IMR-90 (cell line): ENCODE measurements at regions not wholly inside any gene's neighbourhood (a gene's known extent, or its start where the extent isn't known, plus 50 kb on each side); places are given as distances from the start of the nearest gene placed in this dataset.

Source experiments
- ATAC-seq: fragments of 200-7000 bp; cut with Tn5 transposase; 2 replicates; pipeline ENCODE4 v1.9.1; 2020; ENCODE audit warnings: low read depth, mild to moderate bottlenecking, moderate library complexity
- BruUV-seq: library from RNA; stranded (reverse); fragments of 400-500 nt; replicated peaks from 2 replicates; lab custom pipeline; 2021; lab: Mats Ljungman, UMichigan
- CTCF ChIA-PET: fragments of 300-600 bp; formaldehyde crosslinking; extraction: SDS; loops from one replicate; lab custom pipeline; 2021; ENCODE audit warnings: antibody characterized with exemption; lab: Yijun Ruan, JAX
- POLR2A ChIA-PET: fragments of 300-600 bp; sonication (Branson Sonifier 250); formaldehyde crosslinking; loops from one replicate; lab custom pipeline; 2022; ENCODE audit warnings: antibody characterized with exemption; ENCODE audit not compliant: unreplicated experiment; lab: Charles Lee
- DNase-seq: peaks from one replicate; pipeline ENCODE4 v3.0.0; 2013
- H2AFZ ChIP-seq: replicated peaks from 2 replicates; pipeline ENCODE3; 2013; ENCODE audit warnings: low read length, mild to moderate bottlenecking; ENCODE audit not compliant: poor library complexity
- H2AK5ac ChIP-seq: 2 replicates; pipeline ENCODE4 v1.6.1; 2013; ENCODE audit warnings: low read depth, low read length, inconsistent platforms
- H2AK9ac ChIP-seq: replicated peaks from 2 replicates; pipeline ENCODE3; 2013; ENCODE audit warnings: mild to moderate bottlenecking, low read depth, low read length, moderate library complexity; ENCODE audit not compliant: poor library complexity
- H2BK120ac ChIP-seq: 2 replicates; pipeline ENCODE4 v1.6.1; 2013; ENCODE audit warnings: low read depth, low read length, inconsistent platforms
- H2BK15ac ChIP-seq: 3 replicates; pipeline ENCODE4 v1.6.1; 2013; ENCODE audit warnings: low read depth, low read length, inconsistent platforms
- H2BK20ac ChIP-seq: 2 replicates; pipeline ENCODE4 v1.6.1; 2013; ENCODE audit warnings: low read depth, mild to moderate bottlenecking, inconsistent platforms, low read length, moderate library complexity
- H2BK5ac ChIP-seq: 2 replicates; pipeline ENCODE4 v1.6.1; 2013; ENCODE audit warnings: mild to moderate bottlenecking, low read depth, low read length, inconsistent platforms; ENCODE audit not compliant: poor library complexity, severe bottlenecking
- H3K14ac ChIP-seq: replicated peaks from 2 replicates; pipeline ENCODE4 v1.6.1; 2013; ENCODE audit warnings: low read depth, low read length, inconsistent platforms
- H3K18ac ChIP-seq: 2 replicates; pipeline ENCODE4 v1.6.1; 2013; ENCODE audit warnings: low read depth, low read length, control low read depth
- H3K23ac ChIP-seq: 2 replicates; pipeline ENCODE4 v1.6.1; 2013; ENCODE audit warnings: low read depth, low read length, inconsistent platforms
- H3K27ac ChIP-seq: 2 replicates; pipeline ENCODE4 v1.5.1; 2013; ENCODE audit warnings: mild to moderate bottlenecking, control low read depth, low read length; ENCODE audit not compliant: insufficient read depth
- H3K27me3 ChIP-seq: 2 replicates; pipeline ENCODE4 v1.6.1; 2013; ENCODE audit warnings: low read length; ENCODE audit not compliant: control insufficient read depth, insufficient read depth
- H3K36me3 ChIP-seq: 2 replicates; pipeline ENCODE4 v1.6.1; 2013; ENCODE audit warnings: low read length, mixed read lengths; ENCODE audit not compliant: control insufficient read depth, insufficient read depth
- H3K4ac ChIP-seq: 2 replicates; pipeline ENCODE4 v1.6.1; 2013; ENCODE audit warnings: low read depth, low read length, inconsistent platforms
- H3K4me1 ChIP-seq: 2 replicates; pipeline ENCODE4 v1.6.1; 2013; ENCODE audit warnings: low read length, mixed read lengths; ENCODE audit not compliant: control insufficient read depth, insufficient read depth
- H3K4me2 ChIP-seq: 2 replicates; pipeline ENCODE4 v1.6.1; 2013; ENCODE audit warnings: low read depth, mild to moderate bottlenecking, control low read depth, low read length, moderate library complexity
- H3K4me3 ChIP-seq: 2 replicates; pipeline ENCODE4 v1.5.1; 2013; ENCODE audit warnings: low read depth, mild to moderate bottlenecking, control low read depth, low read length, moderate library complexity; ENCODE audit not compliant: insufficient read depth
- H3K56ac ChIP-seq: 2 replicates; pipeline ENCODE4 v1.6.1; 2013; ENCODE audit warnings: low read length, inconsistent platforms; ENCODE audit not compliant: insufficient read depth; ENCODE audit errors: extremely low read depth
- H3K79me1 ChIP-seq, 2 experiments: 2 replicates each; pipeline ENCODE4 v1.6.1; 2013; ENCODE audit warnings: low read length in 2 of 2, inconsistent platforms in 1 of 2, low read depth in 1 of 2
- H3K9ac ChIP-seq: 2 replicates; pipeline ENCODE4 v1.6.1; 2013; ENCODE audit warnings: low read depth, low read length, control low read depth
- H3K9me1 ChIP-seq: 2 replicates; pipeline ENCODE4 v1.6.1; 2013; ENCODE audit warnings: low read length, inconsistent platforms; ENCODE audit not compliant: insufficient read depth
- H3K9me3 ChIP-seq: 2 replicates; pipeline ENCODE4 v1.6.1; 2013; ENCODE audit warnings: low read length; ENCODE audit not compliant: control insufficient read depth, insufficient read depth
- H4K20me1 ChIP-seq: 2 replicates; pipeline ENCODE4 v1.6.1; 2013; ENCODE audit warnings: low read length, inconsistent platforms; ENCODE audit not compliant: insufficient read depth
- H4K5ac ChIP-seq: 2 replicates; pipeline ENCODE4 v1.6.1; 2013; ENCODE audit warnings: mild to moderate bottlenecking, low read depth, low read length, control low read depth
- H4K8ac ChIP-seq, 2 experiments: 2 replicates each; pipeline ENCODE4 v1.6.1; 2013; ENCODE audit warnings: low read depth in 2 of 2, low read length in 2 of 2, control low read depth in 1 of 2, inconsistent platforms in 1 of 2
- H4K91ac ChIP-seq: 2 replicates; pipeline ENCODE4 v1.6.1; 2013; ENCODE audit warnings: low read depth, low read length, inconsistent platforms; ENCODE audit not compliant: insufficient read depth
- CEBPB ChIP-seq: IDR thresholded peaks from 2 replicates; pipeline ENCODE4 v1.6.1; 2012; ENCODE audit warnings: low read depth, low read length, improper control_type of control experiment
- CTCF ChIP-seq: conservative IDR thresholded peaks from 2 replicates; pipeline ENCODE4 v1.5.1; 2012; ENCODE audit warnings: mild to moderate bottlenecking, low read depth, low read length, improper control_type of control experiment
- ELK1 ChIP-seq: fragments of 150-350 bp; IDR thresholded peaks from 2 replicates; pipeline ENCODE4 v1.6.1; 2016; ENCODE audit warnings: low read depth, mild to moderate bottlenecking, low read length, moderate library complexity, borderline replicate concordance
- MXI1 ChIP-seq: IDR thresholded peaks from 2 replicates; pipeline ENCODE4 v1.6.1; 2012; ENCODE audit warnings: low read depth, mild to moderate bottlenecking, low read length, moderate library complexity, borderline replicate concordance
- NFE2L2 ChIP-seq: fragments of 150-350 bp; IDR thresholded peaks from 2 replicates; pipeline ENCODE4 v1.6.1; 2016; ENCODE audit warnings: low read depth, mild to moderate bottlenecking, low read length
- RAD21 ChIP-seq: IDR thresholded peaks from 2 replicates; pipeline ENCODE4 v1.6.1; 2012; ENCODE audit warnings: low read length, improper control_type of control experiment
- WGBS, 2 experiments: methylation state at CpG; one replicate each; pipeline versions ENCODE4 v1.1.5 to v1.1.7; 2013; ENCODE audit warnings: missing lambda C conversion rate in 2 of 2; ENCODE audit not compliant: insufficient read length in 1 of 2; ENCODE audit errors: extremely low coverage in 2 of 2; 5-methylcytosine and 5-hydroxymethylcytosine counted together
- dilution Hi-C: fragments of 300-500 bp; cut with HindIII; formaldehyde crosslinking; loops from one replicate; pipeline ENCODE4 v1.14.3; 2018; ENCODE audit warnings: low sequenced_read_pairs; ENCODE audit not compliant: unreplicated experiment
- in situ Hi-C: fragments of 300-500 bp; cut with MboI; formaldehyde crosslinking; loops from 3 replicates; pipeline ENCODE4 v1.14.3; 2019; ENCODE audit warnings: low sequenced_read_pairs, inconsistent platforms, mixed read lengths
- intact Hi-C: fragments of 100-400 bp; cut with micrococcal nuclease; formaldehyde crosslinking; loops from 2 replicates; pipeline ENCODE4 v1.10.0; 2022

- TF ChIP-seq RAD21 (no peak), CTCF (no peak), ELK1 (no peak), CEBPB (no peak), NFE2L2 (no peak), MXI1 (no peak)
- Histone ChIP-seq H2BK15ac (no peak overlapping the region), H2BK20ac (no peak overlapping the region), H3K79me1 (no peaks in the 10 kb centered on the region), H3K18ac (no peak overlapping the region), H2BK5ac (no peak overlapping the region), H3K9me1 (no peaks in the 10 kb centered on the region), H3K4me1 (no peaks in the 10 kb centered on the region), H3K14ac (no peak overlapping the region), H3K27ac (no peak overlapping the region), H4K8ac (no peak overlapping the region), H3K4me3 (no peak overlapping the region), H2BK120ac (no peak overlapping the region), H3K4me2 (no peak overlapping the region), H3K9ac (no peak overlapping the region), H3K27me3 (no peaks in the 10 kb centered on the region), H3K4ac (no peak overlapping the region), H2AFZ (no peak overlapping the region), H2AK5ac (no peak overlapping the region), H2AK9ac (no peak overlapping the region), H4K20me1 (no peaks in the 10 kb centered on the region), H3K36me3 (no peaks in the 10 kb centered on the region), H4K5ac (no peak overlapping the region), H3K56ac (no peak overlapping the region), H3K23ac (no peak overlapping the region), H4K91ac (no peak overlapping the region), H3K9me3 (peaks cover 3% of the 10 kb centered on the region; the same call in 1 of the 2 replicates)
- intact Hi-C loops: no loop called here
- ATAC-seq (no peak), DNase-seq (no peak)
- POLR2A ChIA-PET: no interaction called here
- no CpG with 5 or more reads among the region's 2 CpGs for WGBS, 2 experiments
- in situ Hi-C loops: no loop called here
- CTCF ChIA-PET: no interaction called here
- BruUV-seq: no TSS peak
- dilution Hi-C loops: no loop called here
These were observed 655.8 kb downstream of the NUP35 start for GRCh38 chr2:183780072-183780471.
